ENCODE measurements at regions not wholly inside any gene's neighbourhood (a gene's known extent, or its start where the extent isn't known, plus 50 kb on each side); places are given as distances from the start of the nearest gene placed in this dataset.

- DNase-seq: no peak
Observed at GRCh38 chr10:118500477-118501104, 94.9 kb downstream of the PRLHR start.

- DNase-seq: no peak
Observed at GRCh38 chr10:118499186-118499585, 96.3 kb downstream of the PRLHR start.

- no peak for DNase-seq
Observed at GRCh38 chr10:118498623-118499022, 96.8 kb downstream of the PRLHR start.

GRCh38 chr10:118497227-118497626 lies 98.2 kb downstream of the PRLHR start:
- DNase-seq: no peak

- no peak for DNase-seq
Observed at GRCh38 chr10:118496525-118496924, 98.9 kb downstream of the PRLHR start.

GRCh38 chr10:118495499-118495898 lies 99.9 kb downstream of the PRLHR start:
- no peak for DNase-seq

- no peak for DNase-seq
Observed at GRCh38 chr10:118491055-118491454, 104.4 kb downstream of the PRLHR start.

GRCh38 chr10:118488710-118489497 lies 106.5 kb downstream of the PRLHR start:
- no peak for DNase-seq

GRCh38 chr10:118485641-118486040 lies 109.8 kb downstream of the PRLHR start:
- no peak for DNase-seq

- DNase-seq: no peak
Observed at GRCh38 chr10:118484152-118484871, 111.1 kb downstream of the PRLHR start.

GRCh38 chr10:118483496-118483895 lies 112.0 kb downstream of the PRLHR start:
- no peak for DNase-seq

- no peak for DNase-seq
Observed at GRCh38 chr10:118482393-118483331, 112.8 kb downstream of the PRLHR start.

GRCh38 chr10:118481871-118482270 lies 113.6 kb downstream of the PRLHR start:
- no peak for DNase-seq

GRCh38 chr10:118475214-118475613 lies 120.2 kb downstream of the PRLHR start:
- DNase-seq: no peak

GRCh38 chr10:118474111-118474510 lies 121.3 kb downstream of the PRLHR start:
- no peak for DNase-seq

- no peak for DNase-seq
Observed at GRCh38 chr10:118473305-118473960, 122.0 kb downstream of the PRLHR start.

- DNase-seq: no peak
Observed at GRCh38 chr10:118472415-118473304, 122.8 kb downstream of the PRLHR start.

- DNase-seq: no peak
Observed at GRCh38 chr10:118471863-118472262, 123.6 kb downstream of the PRLHR start.

- DNase-seq: no peak
Observed at GRCh38 chr10:118470470-118470869, 125.0 kb downstream of the PRLHR start.

- no peak for DNase-seq
Observed at GRCh38 chr10:118467200-118467599, 125.1 kb upstream of the FAM204A start.

- DNase-seq: no peak
Observed at GRCh38 chr10:118465300-118465874, 123.3 kb upstream of the FAM204A start.

Measured in SHP77 (cell line).